HG02884 (cell line): ENCODE measurements at regions not wholly inside any gene's neighbourhood (a gene's known extent, or its start where the extent isn't known, plus 50 kb on each side); places are given as distances from the start of the nearest gene placed in this dataset.
A peak's percentile ranks its signal among the peaks of the same experiment; 100 is the strongest.

ENCODE experiments used
- ATAC-seq: cut with Tn5 transposase; IDR thresholded peaks from one replicate; pipeline ENCODE4 v1.9.1; 2021; ENCODE audit warnings: mild to moderate bottlenecking, moderate library complexity; ENCODE audit not compliant: unreplicated experiment

DNA sequence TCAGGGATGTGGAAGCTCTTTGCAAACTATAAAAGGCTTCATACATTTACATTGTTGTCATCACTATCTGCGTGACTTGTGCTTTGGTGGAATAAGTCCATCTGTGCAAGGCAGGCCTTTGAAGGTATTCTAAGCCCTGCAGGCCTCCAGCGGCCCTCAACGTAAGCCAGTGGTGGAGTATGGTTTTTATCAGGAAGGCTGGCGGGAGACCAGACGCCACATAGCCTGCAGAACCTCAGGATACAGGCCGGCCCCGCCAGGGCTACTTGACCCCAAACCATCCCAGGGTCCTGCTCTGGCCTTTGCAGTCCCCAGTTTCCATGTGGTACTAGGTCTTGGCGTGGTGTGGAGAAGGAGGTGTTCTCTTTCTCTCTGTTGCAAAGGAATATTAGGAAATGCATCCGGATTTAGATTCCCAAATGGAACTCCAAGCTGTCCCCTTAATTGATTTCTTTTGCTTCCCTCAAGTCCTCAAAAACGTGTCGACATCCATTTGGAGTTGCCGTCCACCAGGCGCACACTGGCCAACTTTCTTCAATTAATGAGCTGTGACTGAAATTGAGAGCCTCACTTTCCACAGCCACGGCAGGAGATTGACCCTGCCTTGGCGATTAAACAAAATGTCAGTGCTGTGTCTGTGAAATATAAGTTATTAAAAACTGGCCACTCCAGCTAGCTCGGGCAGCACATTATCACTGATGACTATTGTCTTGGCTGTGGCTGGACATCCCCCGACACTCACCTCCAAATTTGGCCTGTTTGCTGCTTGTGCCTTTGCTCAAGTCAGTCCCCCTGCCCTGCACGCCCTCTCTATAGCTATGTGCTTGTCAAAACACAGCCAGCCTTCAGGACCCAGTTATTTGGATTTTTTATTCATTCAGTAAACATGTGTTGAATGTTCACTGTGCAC is 239.8 kb upstream of the TLE3 start:
- no peak for ATAC-seq

DNA sequence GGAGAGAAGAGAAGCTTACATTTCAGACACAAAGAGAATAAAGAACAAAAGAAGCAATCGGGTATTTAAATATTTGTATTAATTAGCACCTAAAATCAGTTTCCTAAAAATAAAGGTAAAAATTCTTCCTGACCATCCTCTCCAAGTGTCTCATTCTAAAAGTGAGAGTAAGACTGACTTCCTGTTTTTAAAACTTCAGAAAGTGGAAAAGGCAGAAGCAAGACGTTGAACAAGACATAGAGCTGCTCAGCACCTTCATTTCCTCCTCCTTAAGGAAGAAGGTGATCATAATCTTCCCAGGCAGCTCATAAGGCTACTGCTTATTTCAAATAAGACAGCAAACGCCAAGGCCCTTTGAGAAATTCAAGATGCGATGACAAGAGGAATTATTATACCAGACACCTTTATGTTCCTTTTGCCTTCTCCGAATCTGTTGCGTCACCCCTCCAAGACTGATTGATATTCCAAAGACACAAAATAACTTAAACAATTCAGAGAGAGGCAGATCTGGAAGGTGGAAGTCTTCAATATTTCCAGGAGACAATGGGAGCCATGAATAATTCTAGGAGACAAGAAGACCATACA is 238.8 kb upstream of the TLE3 start:
- ATAC-seq: no peak

DNA sequence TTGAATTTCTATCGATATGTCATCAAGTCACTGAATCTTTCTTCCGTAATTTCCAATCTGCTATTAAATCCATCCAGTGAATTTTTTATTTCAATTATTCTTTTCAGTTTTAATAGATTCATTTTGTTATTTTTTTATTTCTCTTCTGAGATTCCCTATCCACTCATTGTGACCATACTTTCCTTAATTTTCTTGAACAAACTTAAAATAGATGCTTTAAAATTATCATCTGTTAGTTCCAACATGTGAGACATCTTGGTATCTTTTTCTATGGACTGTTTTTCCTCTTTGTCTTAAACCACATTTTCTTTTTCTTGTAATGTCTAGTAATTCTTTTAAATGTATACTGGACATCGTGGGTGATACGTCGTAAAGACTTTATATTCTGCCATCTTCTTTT is 236.6 kb upstream of the TLE3 start:
- ATAC-seq: no peak

DNA sequence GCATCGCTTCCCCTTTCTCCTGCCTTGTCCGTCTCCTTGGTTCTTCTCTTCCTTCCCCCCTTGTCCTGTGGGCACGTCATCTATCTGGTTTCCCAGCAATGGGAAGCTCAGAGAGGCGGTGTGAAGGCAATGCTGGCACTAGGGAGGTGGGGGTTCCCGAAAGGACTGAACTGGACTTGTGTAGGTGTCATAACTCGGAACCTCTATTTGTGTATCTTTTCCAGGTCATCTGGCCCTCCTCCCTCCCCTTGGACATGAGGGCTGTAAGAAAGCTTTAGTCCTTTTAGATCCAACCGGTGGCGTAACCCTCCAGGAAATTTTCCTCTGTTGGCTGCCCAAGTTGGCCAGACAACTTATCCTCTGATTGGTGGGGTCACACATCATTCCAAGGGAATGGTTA is 231.5 kb upstream of the TLE3 start:
- ATAC-seq: no peak

DNA sequence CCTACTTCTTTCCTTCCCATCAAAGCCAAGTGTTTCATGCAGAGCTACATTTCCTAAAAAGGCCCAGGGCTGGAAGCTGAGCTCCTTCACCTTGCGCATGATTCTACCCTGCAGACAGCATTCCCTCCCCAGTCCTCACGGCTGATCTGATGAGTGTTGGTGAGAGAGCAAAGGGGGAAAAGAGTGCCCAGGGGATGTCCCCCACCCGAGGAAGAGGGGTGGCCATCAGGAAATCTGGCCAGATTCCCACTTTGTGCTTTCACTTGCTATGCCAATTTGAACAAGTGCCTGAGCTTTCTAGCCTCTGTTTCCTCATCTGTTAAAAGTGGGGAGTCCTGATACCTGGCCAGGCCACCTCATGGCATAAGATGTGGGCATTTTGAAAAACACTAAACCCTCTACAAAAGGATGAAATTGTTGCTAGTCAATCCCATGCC is 231.0 kb upstream of the TLE3 start:
- no peak for ATAC-seq

DNA sequence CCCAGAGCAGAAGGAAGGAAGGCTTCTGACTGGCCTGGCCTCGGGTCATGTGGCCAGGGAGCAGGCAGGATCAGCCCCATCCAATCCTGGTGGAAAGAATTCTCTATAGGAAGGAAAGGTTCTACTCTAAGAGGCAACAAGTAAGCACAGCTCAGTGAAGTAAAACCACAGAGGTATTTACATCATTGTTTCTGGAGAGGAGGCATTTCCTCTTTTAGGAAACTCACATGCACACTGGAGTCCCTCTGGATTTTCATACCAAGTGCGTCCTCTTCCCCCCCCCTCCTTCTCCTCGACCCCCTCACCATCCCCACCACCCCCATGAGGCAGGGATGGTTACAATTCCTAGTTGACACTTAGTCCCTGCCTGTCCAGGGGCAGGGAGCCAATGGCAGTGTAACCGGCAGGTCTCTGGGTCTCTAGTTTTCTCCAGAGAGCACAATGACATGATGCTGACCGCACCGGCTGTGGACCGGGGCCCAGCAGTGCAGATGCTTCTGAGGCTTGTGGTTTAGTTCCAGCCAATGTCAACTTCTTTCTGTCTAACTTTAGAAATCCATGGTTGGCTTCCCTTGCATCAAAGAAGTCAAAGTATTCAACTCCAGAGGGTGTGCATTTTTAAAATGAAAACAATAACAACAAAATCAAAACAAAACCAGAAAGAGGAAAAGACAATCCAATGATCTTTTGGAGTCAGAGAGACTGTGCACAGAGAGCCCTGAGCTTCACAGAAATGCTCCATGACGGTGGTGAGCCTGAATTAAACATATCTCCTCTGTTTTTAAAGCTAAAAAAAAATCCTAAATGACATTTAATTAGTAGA is 230.3 kb upstream of the TLE3 start:
- no peak for ATAC-seq

DNA sequence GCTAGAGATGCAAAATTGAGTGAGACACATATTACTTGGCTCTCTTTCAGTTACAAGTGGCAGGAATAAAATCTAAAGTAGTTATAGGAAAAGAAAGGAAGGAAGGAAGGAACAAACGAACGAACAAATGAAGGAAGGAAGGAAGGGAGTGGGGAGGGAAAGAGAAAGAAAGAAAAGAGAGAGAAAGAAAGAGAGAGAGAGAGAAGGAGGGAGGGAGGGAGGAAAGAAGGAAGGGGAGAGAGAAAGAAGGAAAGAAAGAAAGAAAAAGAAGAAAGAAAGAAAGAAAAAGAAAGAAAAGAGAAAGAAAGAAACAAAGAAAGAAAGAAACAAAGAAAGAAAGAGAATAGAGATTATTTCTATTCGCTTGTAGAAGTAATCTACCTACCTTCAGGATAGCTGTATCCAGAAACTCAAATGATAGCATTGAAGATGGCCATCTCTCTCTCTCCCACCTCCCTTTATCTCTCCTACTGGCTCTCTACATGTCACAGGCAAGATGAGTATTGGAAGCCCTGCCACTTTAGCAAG is 229.7 kb upstream of the TLE3 start:
- no peak for ATAC-seq

DNA sequence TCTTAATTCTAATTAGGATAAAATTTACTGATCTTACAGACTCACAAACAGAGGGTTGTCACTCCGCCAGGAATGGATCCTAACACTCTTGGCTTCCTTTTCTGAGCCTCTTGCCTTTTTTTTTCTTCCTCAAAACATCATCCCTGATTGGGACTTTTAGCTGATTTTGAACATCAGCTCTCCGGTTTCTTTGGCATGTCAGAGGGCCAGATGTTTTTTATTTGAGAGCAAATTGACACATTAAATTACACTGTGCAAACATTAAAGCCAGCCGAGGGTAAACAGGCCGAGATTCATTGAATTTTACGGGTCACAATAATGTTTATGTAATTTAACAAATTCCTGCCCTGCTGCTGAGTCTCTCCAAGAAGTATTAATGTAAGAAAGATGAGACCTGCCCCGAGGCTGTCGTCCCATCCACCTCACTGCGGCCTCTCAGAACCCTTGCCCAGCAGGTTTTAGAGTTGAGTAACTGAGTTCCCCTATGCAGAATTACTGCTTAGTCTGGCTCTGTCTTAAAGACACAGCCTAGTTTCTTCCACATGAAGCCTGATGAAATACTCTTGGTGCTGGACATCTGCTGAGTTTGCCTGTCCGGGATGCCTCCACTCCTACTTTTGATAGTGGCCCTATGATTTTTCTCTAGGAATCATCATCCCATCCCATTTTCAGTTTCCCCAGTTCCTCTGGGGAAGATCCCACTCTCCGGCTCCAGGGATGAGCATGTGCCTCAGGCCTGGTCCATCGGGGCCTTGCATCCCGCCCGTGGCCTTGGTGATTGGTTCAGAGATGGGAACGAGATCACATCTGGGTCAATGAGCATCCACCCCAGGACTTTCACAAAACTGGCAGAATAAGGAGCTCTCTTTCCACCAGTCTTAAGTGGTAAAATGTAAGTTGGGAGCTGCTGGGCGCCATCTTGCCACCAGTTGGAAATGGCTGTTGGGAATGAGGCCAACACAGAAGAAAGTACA is 226.6 kb upstream of the TLE3 start:
- ATAC-seq: no peak

DNA sequence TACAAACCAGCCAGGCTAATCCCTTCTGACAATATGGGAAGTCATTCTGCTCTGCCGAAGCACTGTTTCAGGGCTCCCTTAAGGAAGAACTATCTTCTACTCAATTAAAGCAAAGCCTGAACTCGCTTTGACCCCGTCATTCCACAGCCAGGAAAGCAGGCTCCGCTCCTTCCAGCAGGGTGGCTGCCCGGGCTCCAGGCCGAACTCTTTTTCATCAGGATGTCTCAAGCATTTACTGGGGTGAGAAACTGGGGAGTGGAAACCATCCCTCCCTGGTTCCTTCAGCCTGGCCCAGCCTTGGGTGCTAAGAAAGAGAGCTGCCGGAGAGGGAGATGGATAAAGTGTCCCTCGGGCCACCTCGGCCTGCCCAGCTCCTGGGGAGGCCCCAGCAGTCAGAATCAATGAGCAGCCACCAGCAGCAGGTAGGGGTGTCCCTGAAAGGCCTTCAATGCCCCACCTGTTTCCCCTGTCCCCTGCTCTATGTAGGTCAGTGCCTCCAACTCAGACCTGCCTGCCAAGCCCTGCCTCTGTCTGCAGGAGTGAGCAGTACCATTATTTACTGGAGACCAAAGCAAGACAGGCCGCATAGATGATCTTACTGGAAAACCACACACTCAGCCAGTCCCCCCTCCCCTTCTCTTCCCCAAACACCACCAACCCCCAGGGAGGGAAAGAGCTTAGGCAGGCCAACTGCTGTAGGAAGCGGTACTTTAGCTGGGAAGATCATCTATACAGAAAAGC is 225.6 kb upstream of the TLE3 start:
- no peak for ATAC-seq

DNA sequence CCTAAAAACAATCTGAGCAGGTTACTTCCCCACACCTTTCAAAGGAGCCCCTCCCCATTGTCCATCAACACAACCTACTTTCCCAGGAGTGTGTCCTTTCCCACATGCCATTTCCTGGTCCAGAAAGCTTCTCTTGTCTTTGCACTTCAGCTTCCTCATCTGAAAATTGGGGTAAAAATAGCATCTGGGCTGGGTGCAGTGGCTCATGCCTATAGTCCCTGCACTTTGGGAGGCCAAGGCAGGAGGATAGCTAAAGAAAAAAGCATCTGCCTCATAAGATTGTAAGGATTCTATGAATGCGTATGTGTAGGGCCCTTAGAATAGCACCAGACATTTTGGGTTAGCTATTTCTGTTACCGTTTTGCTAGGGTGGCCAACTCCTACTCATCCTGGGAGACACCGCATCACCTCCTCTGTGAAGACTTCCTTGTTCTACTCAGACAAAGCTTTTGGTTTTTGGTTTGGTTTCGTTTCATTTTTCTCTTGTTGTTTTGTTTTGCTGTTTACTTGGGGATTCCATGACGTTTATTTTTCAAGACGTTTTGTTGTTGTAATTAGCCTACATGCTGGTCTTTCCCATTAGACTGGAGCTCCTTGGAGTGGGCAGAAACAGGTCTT is 224.4 kb upstream of the TLE3 start:
- no peak for ATAC-seq

DNA sequence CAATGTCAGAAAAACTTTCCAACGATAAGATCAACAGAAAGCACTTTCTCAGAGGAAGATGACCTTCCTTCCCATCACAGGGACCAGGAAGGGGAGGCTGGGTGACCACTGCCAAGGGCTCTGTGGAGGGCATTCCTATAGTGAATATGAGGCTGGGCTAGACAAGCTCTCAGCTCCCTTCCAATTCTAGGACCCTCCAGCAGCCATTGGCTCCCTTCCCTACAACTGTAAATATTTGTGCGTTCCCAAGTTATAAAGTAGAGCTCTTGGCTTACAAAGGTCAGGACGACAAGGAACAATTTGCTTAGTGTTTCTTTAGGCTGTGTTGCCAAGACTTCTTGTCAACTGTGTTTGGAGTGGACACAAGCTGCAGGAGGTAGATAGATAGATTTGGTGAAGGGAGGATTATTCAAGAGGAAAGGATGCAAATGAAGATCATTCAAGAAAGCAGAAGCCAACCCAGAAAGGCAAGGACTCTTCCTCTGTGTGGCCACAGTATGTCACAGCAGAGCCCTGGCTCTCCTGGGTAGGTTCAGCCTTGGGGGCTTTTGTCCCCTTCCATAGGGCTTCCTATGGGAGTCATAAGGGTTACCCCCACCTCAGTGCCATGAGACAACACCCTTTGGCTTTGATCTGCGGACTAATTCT is 223.6 kb upstream of the TLE3 start:
- ATAC-seq: no peak

DNA sequence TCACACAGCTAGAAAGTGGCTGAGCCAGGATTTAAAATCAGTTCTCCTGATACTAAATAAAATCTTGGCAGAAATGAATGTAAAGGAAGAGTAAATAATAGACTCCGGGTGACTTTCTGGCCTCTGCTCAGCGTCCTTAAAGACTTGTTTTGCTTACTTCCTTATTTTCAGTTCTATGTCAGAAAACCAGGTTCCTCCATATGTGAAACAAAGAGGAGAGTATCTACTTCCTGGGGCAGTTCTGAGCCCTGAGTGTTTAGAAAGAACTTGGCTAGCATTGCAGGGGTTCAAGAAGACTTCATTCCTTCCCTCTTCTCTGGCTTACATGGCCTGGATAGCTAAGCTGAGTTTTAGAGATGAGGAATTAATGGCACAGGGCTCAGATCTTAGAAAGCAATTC is 222.8 kb upstream of the TLE3 start:
- no peak for ATAC-seq

DNA sequence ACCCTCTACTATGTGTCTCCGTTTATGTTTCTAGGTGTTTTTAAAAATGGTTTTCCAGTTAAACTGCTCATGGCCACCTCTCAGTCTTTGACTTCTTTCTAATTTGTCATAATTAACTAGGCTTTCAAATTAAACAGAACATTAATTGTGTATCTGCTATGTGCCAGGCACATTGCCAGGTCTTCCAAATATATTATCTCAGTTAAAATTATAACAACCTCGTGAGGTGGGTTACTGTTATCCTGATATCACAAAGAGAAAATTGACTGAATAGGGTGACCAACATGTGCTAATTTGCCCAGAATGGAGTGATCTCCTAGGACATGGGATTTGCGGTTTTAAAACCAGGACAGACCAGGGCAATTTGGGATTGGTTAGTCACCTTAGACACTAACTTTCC is 222.4 kb upstream of the TLE3 start:
- ATAC-seq: no peak

DNA sequence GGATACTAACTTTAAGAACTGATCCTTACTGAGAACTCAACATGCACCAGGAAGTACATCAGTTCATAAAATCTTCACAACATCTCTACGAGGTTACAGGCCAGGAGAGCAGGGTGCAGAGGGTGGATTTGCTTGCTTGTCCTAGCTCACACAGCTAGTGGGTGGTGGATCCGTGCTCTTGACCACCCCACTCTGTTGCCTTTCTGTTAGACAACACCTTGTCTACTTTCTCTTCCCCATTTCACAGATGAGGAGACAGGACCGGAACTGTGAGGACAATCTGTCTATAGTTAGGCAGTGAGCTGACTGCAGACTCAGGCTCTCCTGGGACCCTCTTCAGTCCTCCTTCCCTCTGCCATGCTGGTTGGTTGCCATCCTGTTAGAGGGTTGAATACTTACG is 221.7 kb upstream of the TLE3 start:
- ATAC-seq: peak; percentile 74

DNA sequence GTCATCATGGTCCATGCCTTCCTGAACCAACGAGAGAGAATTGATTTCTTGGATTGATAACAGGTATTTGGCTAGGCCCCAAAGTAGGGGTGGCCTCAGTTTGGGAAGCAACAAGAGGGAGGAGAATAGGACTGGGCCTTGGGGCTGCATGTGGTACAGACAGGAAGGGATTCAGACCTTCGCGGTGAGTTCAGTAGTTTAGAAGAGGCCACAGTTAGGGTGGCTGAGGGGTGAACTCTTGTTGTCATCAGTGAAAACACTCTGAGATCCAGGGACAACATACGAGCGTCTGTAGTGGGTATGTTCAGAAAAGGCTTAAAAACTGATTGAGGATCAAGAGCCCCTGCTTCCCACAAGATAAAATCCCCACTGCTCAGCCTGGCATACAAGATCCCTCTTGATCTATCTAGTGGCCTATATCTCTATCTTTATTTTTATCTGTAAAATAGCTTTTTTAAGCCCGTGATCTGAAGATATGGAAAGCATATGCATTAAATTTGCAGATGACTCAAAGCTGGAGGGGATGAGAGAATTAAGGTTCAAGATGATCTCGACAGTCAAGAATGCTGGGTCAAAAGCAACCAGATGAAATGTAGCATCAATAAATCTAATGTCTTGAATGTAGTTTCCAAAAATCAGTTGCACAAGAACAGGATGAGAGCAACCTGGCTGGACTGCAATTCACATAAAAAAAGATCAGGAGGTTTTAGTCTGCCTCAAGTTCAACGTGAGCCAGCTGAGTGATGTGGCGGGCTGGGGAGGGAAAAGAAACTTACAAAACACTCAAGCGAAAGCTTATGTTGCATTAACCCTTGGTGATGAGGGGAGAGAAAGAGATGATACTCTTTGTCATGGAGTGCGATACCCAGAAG is 221.1 kb upstream of the TLE3 start:
- peak; percentile 16 for ATAC-seq

DNA sequence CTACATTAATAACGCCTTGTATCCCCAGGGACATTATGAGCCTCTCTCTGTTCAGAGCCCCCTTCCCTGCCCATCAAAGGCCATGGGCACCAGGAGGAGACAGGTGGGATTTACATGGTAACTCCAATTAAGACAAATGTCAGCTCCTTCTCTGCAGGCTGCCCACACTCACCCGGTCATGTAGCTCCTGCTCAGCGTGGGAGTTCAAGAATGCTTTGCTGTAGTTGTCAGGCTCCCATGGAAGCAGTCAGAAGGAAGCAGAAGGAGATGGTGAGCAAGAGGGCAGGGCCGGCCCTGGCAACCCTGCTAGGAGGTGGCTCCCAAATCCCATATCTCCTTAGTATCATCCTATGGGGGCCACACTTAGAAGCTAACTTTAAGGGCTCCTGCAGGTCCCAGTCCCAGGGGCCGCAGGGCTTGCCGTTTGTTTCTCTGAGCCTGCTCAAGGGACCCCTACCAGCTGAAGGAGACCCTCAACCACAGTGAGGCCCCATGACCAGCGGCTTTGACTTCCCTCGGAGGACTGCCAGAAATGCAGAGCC is 218.4 kb upstream of the TLE3 start:
- ATAC-seq: no peak

DNA sequence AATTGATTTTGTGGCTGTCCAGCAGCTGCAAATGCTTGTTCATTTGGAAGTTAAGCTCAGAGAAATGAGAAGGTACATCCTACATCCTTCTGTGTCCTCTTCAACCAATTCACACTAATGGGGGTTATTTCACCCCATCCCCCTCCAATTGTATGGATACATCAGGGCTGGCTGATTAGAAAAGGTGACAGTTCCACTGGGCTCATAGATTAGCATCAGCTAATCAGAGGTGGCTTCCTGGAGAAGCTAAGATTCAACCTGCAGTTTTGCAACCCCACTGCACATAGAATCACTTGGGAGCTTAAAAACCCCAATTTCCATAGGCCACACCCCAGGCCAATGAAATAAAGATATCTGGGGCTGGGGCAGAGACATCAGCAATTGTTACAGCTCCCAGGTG is 217.7 kb upstream of the TLE3 start:
- no peak for ATAC-seq
